ENCODE measurements at regions not wholly inside any gene's neighbourhood (a gene's known extent, or its start where the extent isn't known, plus 50 kb on each side); places are given as distances from the start of the nearest gene placed in this dataset.

GRCh38 chr6:66186756-66187155, 479.7 kb upstream of the EYS start:
- H3K9me3 ChIP-seq, result no peaks in the 10 kb centered on the region
- H3K4me1 ChIP-seq, result no peaks in the 10 kb centered on the region
- ATAC-seq, result no peak
- TF ChIP-seq MAX (IDR thresholded peaks at IDR 0.05), result no peak
- TF ChIP-seq TP53 (CRISPR knock-in tag; IDR thresholded peaks at IDR 0.05), result no peak
- no peak for TF ChIP-seq ATOH8 (CRISPR knock-in tag; IDR thresholded peaks at IDR 0.05; ENCODE audit: low read depth)
- no peak for TF ChIP-seq FOSB (CRISPR knock-in tag; IDR thresholded peaks at IDR 0.05)
- TF ChIP-seq MAFK (IDR thresholded peaks at IDR 0.05; ENCODE audit: partially characterized antibody), result no peak
- no peak for TF ChIP-seq PHF8 (IDR thresholded peaks at IDR 0.05; ENCODE audit: borderline replicate concordance, low read depth)
- TF ChIP-seq KDM1A (IDR thresholded peaks at IDR 0.05; ENCODE audit: low read depth), result no peak
- no peak for TF ChIP-seq EHMT2 (IDR thresholded peaks at IDR 0.05; ENCODE audit: low read depth)
- no peak for TF ChIP-seq ZC3H11A (IDR thresholded peaks at IDR 0.05)
- TF ChIP-seq HES2 (IDR thresholded peaks at IDR 0.05), result no peak
- TF ChIP-seq HOXB13 (CRISPR knock-in tag; IDR thresholded peaks at IDR 0.05; ENCODE audit: low read depth), result no peak
- TF ChIP-seq GATA3 (IDR thresholded peaks at IDR 0.05; ENCODE audit: borderline replicate concordance), result no peak
- CTCF ChIA-PET, result no interaction called here
- no peak overlapping the region for H3K4me2 ChIP-seq
- FAIRE-seq, result no peak
- H3K4me3 ChIP-seq, result no peak overlapping the region
- WGBS (ENCODE audit: missing lambda C conversion rate), result 42% methylated on average over 2 of the region's 2 CpGs
- no peak overlapping the region for H3K27ac ChIP-seq
- no peak for DNase-seq (ENCODE audit: low read depth in 1 of 2, low spot score in 1 of 2)
- POLR2A ChIA-PET, result no interaction called here

GRCh38 chr6:66184091-66184490, 477.1 kb upstream of the EYS start:
- FAIRE-seq, result no peak
- 21% methylated on average over 1 of the region's 1 CpG for WGBS (ENCODE audit: missing lambda C conversion rate)

DNA sequence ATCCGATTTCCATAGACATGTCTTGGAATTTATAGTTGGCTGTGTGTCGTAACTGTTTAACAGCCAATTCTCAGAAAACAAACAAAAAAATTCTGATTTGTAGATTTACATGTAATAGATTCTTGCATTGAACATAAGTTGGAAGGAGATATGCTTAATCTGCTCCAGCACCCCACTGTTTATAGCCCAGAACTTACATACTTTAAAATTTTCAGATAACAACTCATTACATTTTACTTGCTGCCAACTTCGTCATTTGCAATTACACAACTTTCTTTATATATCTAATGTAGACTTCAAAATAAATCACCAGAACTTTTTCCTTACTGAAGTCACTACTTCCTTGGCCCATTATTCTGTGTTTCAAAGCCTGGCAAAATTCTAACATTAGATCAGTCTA, 472.3 kb upstream of the EYS start:
- WGBS (ENCODE audit: missing lambda C conversion rate), result 71% methylated on average over 3 of the region's 3 CpGs
- TF ChIP-seq HOXA7 (CRISPR knock-in tag; IDR thresholded peaks at IDR 0.05) (no peak), HDAC2 (IDR thresholded peaks at IDR 0.05) (no peak), SREBF2 (IDR thresholded peaks at IDR 0.05) (no peak), MYC (IDR thresholded peaks at IDR 0.05; ENCODE audit: borderline replicate concordance, low read length) (no peak), CEBPB (IDR thresholded peaks at IDR 0.05) (no peak), REST (IDR thresholded peaks at IDR 0.05) (no peak), ZFP36 (IDR thresholded peaks at IDR 0.05; ENCODE audit: borderline replicate concordance, partially characterized antibody) (no peak), TP53 (CRISPR knock-in tag; IDR thresholded peaks at IDR 0.05) (no peak), ZNF302 (CRISPR knock-in tag; IDR thresholded peaks at IDR 0.05) (no peak), HOXB5 (CRISPR knock-in tag; IDR thresholded peaks at IDR 0.05) (no peak), RNF2 (IDR thresholded peaks at IDR 0.05; ENCODE audit: borderline replicate concordance, low read depth) (no peak)
- TF ChIP-seq, protein P1, sequence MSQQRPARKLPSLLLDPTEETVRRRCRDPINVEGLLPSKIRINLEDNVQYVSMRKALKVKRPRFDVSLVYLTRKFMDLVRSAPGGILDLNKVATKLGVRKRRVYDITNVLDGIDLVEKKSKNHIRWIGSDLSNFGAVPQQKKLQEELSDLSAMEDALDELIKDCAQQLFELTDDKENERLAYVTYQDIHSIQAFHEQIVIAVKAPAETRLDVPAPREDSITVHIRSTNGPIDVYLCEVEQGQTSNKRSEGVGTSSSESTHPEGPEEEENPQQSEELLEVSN (IDR thresholded peaks at IDR 0.05; ENCODE audit: borderline replicate concordance, low read depth), result no peak
- TF ChIP-seq, protein P2, sequence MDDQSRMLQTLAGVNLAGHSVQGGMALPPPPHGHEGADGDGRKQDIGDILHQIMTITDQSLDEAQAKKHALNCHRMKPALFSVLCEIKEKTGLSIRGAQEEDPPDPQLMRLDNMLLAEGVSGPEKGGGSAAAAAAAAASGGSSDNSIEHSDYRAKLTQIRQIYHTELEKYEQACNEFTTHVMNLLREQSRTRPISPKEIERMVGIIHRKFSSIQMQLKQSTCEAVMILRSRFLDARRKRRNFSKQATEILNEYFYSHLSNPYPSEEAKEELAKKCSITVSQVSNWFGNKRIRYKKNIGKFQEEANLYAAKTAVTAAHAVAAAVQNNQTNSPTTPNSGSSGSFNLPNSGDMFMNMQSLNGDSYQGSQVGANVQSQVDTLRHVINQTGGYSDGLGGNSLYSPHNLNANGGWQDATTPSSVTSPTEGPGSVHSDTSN (IDR thresholded peaks at IDR 0.05), result no peak
- TF ChIP-seq, protein P3, sequence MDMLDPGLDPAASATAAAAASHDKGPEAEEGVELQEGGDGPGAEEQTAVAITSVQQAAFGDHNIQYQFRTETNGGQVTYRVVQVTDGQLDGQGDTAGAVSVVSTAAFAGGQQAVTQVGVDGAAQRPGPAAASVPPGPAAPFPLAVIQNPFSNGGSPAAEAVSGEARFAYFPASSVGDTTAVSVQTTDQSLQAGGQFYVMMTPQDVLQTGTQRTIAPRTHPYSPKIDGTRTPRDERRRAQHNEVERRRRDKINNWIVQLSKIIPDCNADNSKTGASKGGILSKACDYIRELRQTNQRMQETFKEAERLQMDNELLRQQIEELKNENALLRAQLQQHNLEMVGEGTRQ (IDR thresholded peaks at IDR 0.05), result no peak

More at GRCh38 chr6:66184091-66184490, 477.1 kb upstream of the EYS start:
- ChIA-PET CTCF (no interaction called here), POLR2A (no interaction called here)
- TF ChIP-seq ELK1 (IDR thresholded peaks at IDR 0.05; ENCODE audit: low read depth, low read length) (no peak), NPAS2 (CRISPR knock-in tag; IDR thresholded peaks at IDR 0.05; ENCODE audit: borderline replicate concordance) (no peak)
- no peaks in the 10 kb centered on the region for H3K9me3 ChIP-seq
- DNase-seq (ENCODE audit: low read depth in 1 of 2, low spot score in 1 of 2), result no peak
- H3K4me2 ChIP-seq, result no peak overlapping the region
- no peaks in the 10 kb centered on the region for H3K4me1 ChIP-seq
- no peak for ATAC-seq
- H3K27ac ChIP-seq, result no peak overlapping the region
- no peak overlapping the region for H3K4me3 ChIP-seq

More for the DNA sequence above, 472.3 kb upstream of the EYS start:
- H3K27ac ChIP-seq, result no peak overlapping the region
- POLR2A ChIA-PET, result no interaction called here
- CTCF ChIA-PET, result no interaction called here
- H3K4me1 ChIP-seq, result no peaks in the 10 kb centered on the region
- no peak for FAIRE-seq
- H3K4me3 ChIP-seq, result no peak overlapping the region
- H3K9me3 ChIP-seq, result no peaks in the 10 kb centered on the region
- no peak overlapping the region for H3K4me2 ChIP-seq
- no peak for ATAC-seq
- no peak for DNase-seq (ENCODE audit: low read depth in 1 of 2, low spot score in 1 of 2)

Data from A549 (cell line).